H1 (cell line): ENCODE measurements at regions not wholly inside any gene's neighbourhood (a gene's known extent, or its start where the extent isn't known, plus 50 kb on each side); places are given as distances from the start of the nearest gene placed in this dataset.

Experiments used
- CTCF ChIA-PET: fragments of 300-600 bp; sonication (Branson Sonifier 250); formaldehyde crosslinking; loops from one replicate; lab custom pipeline; 2021; ENCODE audit not compliant: partially characterized antibody; lab: Charles Lee
- POLR2A ChIA-PET: fragments of 300-600 bp; sonication (Branson Sonifier 250); formaldehyde crosslinking; loops from one replicate; lab custom pipeline; 2021; ENCODE audit warnings: inconsistent platforms; ENCODE audit not compliant: partially characterized antibody; lab: Charles Lee
- DNase-seq, 2 experiments: peaks; one replicate each; pipeline versions ENCODE4 v3.0.0 to v3.0.0-alpha.2; 2010 to 2022; ENCODE audit warnings: low spot score in 2 of 2, low read depth in 1 of 2, mixed read lengths in 1 of 2
- FAIRE-seq: peaks from 2 replicates; lab custom pipeline; 2011; peaks lifted over from hg19 to GRCh38; lab: Jason Lieb, UNC
- H2AFZ ChIP-seq: 2 replicates; pipeline ENCODE4 v1.8.1; 2012; ENCODE audit warnings: low read length, inconsistent platforms
- H2AK5ac ChIP-seq: 2 replicates; pipeline ENCODE4 v1.6.1; 2013; ENCODE audit warnings: low read depth, low read length
- H2BK120ac ChIP-seq: replicated peaks from 2 replicates; pipeline ENCODE3; 2013; ENCODE audit warnings: low read depth, low read length, inconsistent platforms
- H2BK12ac ChIP-seq: 2 replicates; pipeline ENCODE4 v1.6.1; 2013; ENCODE audit warnings: low read depth, low read length
- H2BK15ac ChIP-seq: 2 replicates; pipeline ENCODE4 v1.6.1; 2013; ENCODE audit warnings: low read length
- H2BK20ac ChIP-seq: 2 replicates; pipeline ENCODE4 v1.6.1; 2013; ENCODE audit warnings: low read length
- H2BK5ac ChIP-seq: 2 replicates; pipeline ENCODE4 v1.6.1; 2013; ENCODE audit warnings: low read depth, low read length
- H3K14ac ChIP-seq: 2 replicates; pipeline ENCODE4 v1.6.1; 2013; ENCODE audit warnings: inconsistent platforms; ENCODE audit not compliant: insufficient read length
- H3K18ac ChIP-seq: 2 replicates; pipeline ENCODE4 v1.6.1; 2013; ENCODE audit warnings: low read length; ENCODE audit errors: extremely low read depth
- H3K23ac ChIP-seq: 2 replicates; pipeline ENCODE4 v1.6.1; 2013; ENCODE audit warnings: inconsistent platforms; ENCODE audit not compliant: insufficient read length
- H3K23me2 ChIP-seq: 2 replicates; pipeline ENCODE4 v1.6.1; 2013; ENCODE audit warnings: low read depth, low read length
- H3K27ac ChIP-seq: 2 replicates; pipeline ENCODE4 v1.6.1; 2011; ENCODE audit warnings: low read depth, low read length, inconsistent platforms
- H3K27me3 ChIP-seq, 4 experiments: replicated peaks in 1 of 4; 1 replicate in 1 of 4; 2 replicates in 3 of 4; pipeline versions ENCODE4 v1.6.1 to v1.8.1; 2011 to 2013; ENCODE audit warnings: low read length in 3 of 4, mild to moderate bottlenecking in 3 of 4, inconsistent platforms in 2 of 4, mixed read lengths in 2 of 4, moderate library complexity in 1 of 4; ENCODE audit not compliant: control insufficient read depth in 3 of 4, insufficient read depth in 3 of 4; ENCODE audit errors: extremely low read depth in 1 of 4
- H3K36me3 ChIP-seq, 4 experiments: 2 replicates each; pipeline versions ENCODE4 v1.6.1 to v1.8.1; 2011 to 2013; ENCODE audit warnings: mild to moderate bottlenecking in 4 of 4, low read length in 3 of 4, moderate library complexity in 2 of 4, control low read depth in 1 of 4, inconsistent platforms in 1 of 4; ENCODE audit not compliant: insufficient read depth in 4 of 4, control insufficient read depth in 2 of 4
- H3K4ac ChIP-seq: replicated peaks from 2 replicates; pipeline ENCODE3; 2013; ENCODE audit warnings: low read length, low read depth, mixed read lengths, inconsistent platforms; ENCODE audit not compliant: insufficient read length
- H3K4me1 ChIP-seq, 4 experiments: replicated peaks in 1 of 4; 1 replicate in 1 of 4; 2 replicates in 3 of 4; pipeline versions ENCODE4 v1.6.1 to v1.8.1; 2011 to 2013; ENCODE audit warnings: low read length in 3 of 4, inconsistent platforms in 2 of 4, mixed read lengths in 1 of 4; ENCODE audit not compliant: insufficient read depth in 4 of 4, control insufficient read depth in 3 of 4
- H3K4me2 ChIP-seq, 2 experiments: 2 replicates each; pipeline versions ENCODE4 v1.6.1 to v1.8.1; 2011 to 2013; ENCODE audit warnings: low read depth in 2 of 2, low read length in 2 of 2, control low read depth in 1 of 2, inconsistent platforms in 1 of 2, mild to moderate bottlenecking in 1 of 2; ENCODE audit not compliant: insufficient read depth in 1 of 2
- H3K4me3 ChIP-seq, 4 experiments: fragments of 200-600, 300-600 bp in 1 of 4; sonication (generic), shearing (Covaris generic), sonication (Bioruptor Twin) in 1 of 4; 2 replicates each; pipeline versions ENCODE4 v1.5.1 to v1.8.1; 2011 to 2016; ENCODE audit warnings: low read length in 4 of 4, low read depth in 3 of 4, control low read depth in 2 of 4, inconsistent platforms in 2 of 4, mild to moderate bottlenecking in 2 of 4, mixed read lengths in 1 of 4, moderate library complexity in 1 of 4; ENCODE audit not compliant: insufficient read depth in 2 of 4; ENCODE audit errors: extremely low read depth in 1 of 4
- H3K56ac ChIP-seq: replicated peaks from 2 replicates; pipeline ENCODE3; 2013; ENCODE audit warnings: low read depth, mild to moderate bottlenecking, mixed read lengths, low read length, inconsistent platforms; ENCODE audit not compliant: insufficient read length
- H3K79me1 ChIP-seq: 2 replicates; pipeline ENCODE4 v1.6.1; 2013; ENCODE audit warnings: low read depth, low read length, control low read depth
- H3K79me2 ChIP-seq, 2 experiments: 2 replicates each; pipeline versions ENCODE4 v1.6.1 to v1.8.1; 2012 to 2013; ENCODE audit warnings: low read length in 2 of 2, mild to moderate bottlenecking in 2 of 2, inconsistent platforms in 1 of 2; ENCODE audit not compliant: insufficient read depth in 2 of 2, control insufficient read depth in 1 of 2
- H3K9ac ChIP-seq, 4 experiments: replicated peaks in 1 of 4; 1 replicate in 1 of 4; 2 replicates in 3 of 4; pipeline versions ENCODE4 v1.6.1 to v1.8.1; 2011 to 2013; ENCODE audit warnings: low read depth in 3 of 4, low read length in 3 of 4, control low read depth in 2 of 4, mild to moderate bottlenecking in 2 of 4, moderate library complexity in 2 of 4, inconsistent platforms in 1 of 4; ENCODE audit errors: extremely low read depth in 1 of 4
- H3K9me3 ChIP-seq, 2 experiments: 2 replicates each; pipeline versions ENCODE4 v1.6.1 to v1.8.1; 2012 to 2013; ENCODE audit warnings: mild to moderate bottlenecking in 2 of 2, moderate library complexity in 2 of 2, control low read depth in 1 of 2, inconsistent platforms in 1 of 2, low read depth in 1 of 2, low read length in 1 of 2, mixed read lengths in 1 of 2; ENCODE audit not compliant: insufficient read depth in 2 of 2
- H4K20me1 ChIP-seq, 2 experiments: replicated peaks in 1 of 2; 2 replicates each; pipeline versions ENCODE3 to v1.8.1; 2011 to 2013; ENCODE audit warnings: inconsistent platforms in 2 of 2, low read length in 2 of 2, mild to moderate bottlenecking in 1 of 2; ENCODE audit not compliant: insufficient read depth in 2 of 2, control insufficient read depth in 1 of 2
- H4K5ac ChIP-seq: 2 replicates; pipeline ENCODE4 v1.6.1; 2013; ENCODE audit warnings: low read length, low read depth, mixed read lengths, inconsistent platforms; ENCODE audit not compliant: insufficient read length
- H4K8ac ChIP-seq: 2 replicates; pipeline ENCODE4 v1.8.0; 2013; ENCODE audit warnings: mild to moderate bottlenecking, moderate library complexity, low read length, inconsistent platforms; ENCODE audit not compliant: insufficient read depth; ENCODE audit errors: extremely low read depth
- H4K91ac ChIP-seq: replicated peaks from 2 replicates; pipeline ENCODE3; 2013; ENCODE audit warnings: low read length, mixed read lengths, inconsistent platforms; ENCODE audit not compliant: insufficient read length
- BRCA1 ChIP-seq: IDR thresholded peaks from 2 replicates; pipeline ENCODE4 v1.6.1; 2012; ENCODE audit warnings: low read depth, low read length, improper control_type of control experiment
- CHD1 ChIP-seq: IDR thresholded peaks from 2 replicates; pipeline ENCODE4 v1.6.1; 2012; ENCODE audit warnings: low read depth, low read length, improper control_type of control experiment
- HDAC2 ChIP-seq, 2 experiments: fragments of 300-600 bp in 1 of 2; sonication (generic) in 1 of 2; IDR thresholded peaks; 2 replicates each; pipeline ENCODE4 v1.6.1; 2011 to 2012; ENCODE audit warnings: low read depth in 2 of 2, low read length in 2 of 2, mild to moderate bottlenecking in 2 of 2, moderate library complexity in 2 of 2, borderline replicate concordance in 1 of 2, inconsistent platforms in 1 of 2
- HDAC6 ChIP-seq: IDR thresholded peaks from one replicate; pipeline ENCODE4 v1.7.1; 2012; ENCODE audit warnings: low read depth, mild to moderate bottlenecking, inconsistent platforms, low read length, moderate library complexity
- KDM1A ChIP-seq: fragments of 200-600, 300-600 bp; sonication (generic); IDR thresholded peaks from 2 replicates; pipeline ENCODE4 v1.7.1; 2016; ENCODE audit warnings: mild to moderate bottlenecking, low read length, borderline replicate concordance
- KDM4A ChIP-seq: IDR thresholded peaks from one replicate; pipeline ENCODE4 v1.7.1; 2012; ENCODE audit warnings: low read depth, mild to moderate bottlenecking, moderate library complexity, low read length, inconsistent platforms; ENCODE audit not compliant: severe bottlenecking
- PHF8 ChIP-seq: fragments of 200-600 bp; sonication (generic); conservative IDR thresholded peaks from 2 replicates; pipeline ENCODE4 v1.7.1; 2012; ENCODE audit warnings: low read depth, mild to moderate bottlenecking, inconsistent platforms, low read length, moderate library complexity
- RAD21 ChIP-seq, 2 experiments: IDR thresholded peaks in 1 of 2; conservative IDR thresholded peaks in 1 of 2; 2 replicates each; pipeline ENCODE4 v1.6.1; 2011; ENCODE audit warnings: low read depth in 2 of 2, low read length in 2 of 2, improper control_type of control experiment in 1 of 2, inconsistent platforms in 1 of 2, mild to moderate bottlenecking in 1 of 2, moderate library complexity in 1 of 2
- SIN3A ChIP-seq, 2 experiments: IDR thresholded peaks in 1 of 2; conservative IDR thresholded peaks in 1 of 2; 2 replicates each; pipeline ENCODE4 v1.6.1; 2011 to 2012; ENCODE audit warnings: low read length in 2 of 2, improper control_type of control experiment in 1 of 2, low read depth in 1 of 2, mild to moderate bottlenecking in 1 of 2
- SP2 ChIP-seq: IDR thresholded peaks from 2 replicates; pipeline ENCODE4 v1.6.1; 2012; ENCODE audit warnings: mild to moderate bottlenecking, low read length, inconsistent platforms
- SUZ12 ChIP-seq: fragments of 200-600 bp; sonication (generic); IDR thresholded peaks from 2 replicates; pipeline ENCODE4 v1.6.1; 2012; ENCODE audit warnings: mild to moderate bottlenecking, inconsistent platforms, low read length, moderate library complexity, mixed read lengths
- YY1 ChIP-seq: IDR thresholded peaks from 2 replicates; pipeline ENCODE4 v1.6.1; 2011; ENCODE audit warnings: low read depth, mild to moderate bottlenecking, low read length
- WGBS, 2 experiments: shearing (Covaris generic) in 1 of 2; methylation state at CpG; one replicate each; pipeline versions ENCODE4 v1.1.6 to v1.1.7; 2013 to 2015; ENCODE audit warnings: low lambda C conversion rate in 2 of 2, mixed read lengths in 2 of 2, inconsistent platforms in 1 of 2, low coverage in 1 of 2, missing lambda C conversion rate in 1 of 2; ENCODE audit not compliant: insufficient replicate concordance in 2 of 2, insufficient coverage in 1 of 2, insufficient read length in 1 of 2; ENCODE audit errors: extremely low coverage in 1 of 2, missing lambda C conversion rate in 1 of 2; 5-methylcytosine and 5-hydroxymethylcytosine counted together

DNA sequence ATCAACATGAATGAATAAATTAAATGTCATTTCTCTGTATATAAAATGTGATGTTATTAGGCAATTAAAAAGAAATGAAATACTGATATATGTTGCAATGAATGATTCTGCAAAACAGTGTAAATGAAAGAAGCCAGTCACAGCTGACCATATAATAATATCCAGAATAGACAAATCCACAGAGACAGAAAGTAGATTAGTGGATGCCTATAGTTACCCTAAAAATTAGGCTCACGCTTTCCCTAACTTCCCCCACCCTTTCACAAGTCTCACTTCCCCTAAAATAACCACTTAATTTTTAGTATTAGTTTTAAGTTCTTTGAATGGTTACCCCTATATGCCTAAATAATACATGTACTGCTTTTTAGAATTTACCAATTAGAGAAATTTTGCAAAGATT is 348.9 kb upstream of the FAR2 start:
- H3K4me2 ChIP-seq, result no peak overlapping the region
- H3K23ac ChIP-seq, result no peak overlapping the region
- H3K9me3 ChIP-seq, result no peaks in the 10 kb centered on the region
- no peak overlapping the region for H2BK12ac ChIP-seq
- H4K8ac ChIP-seq, result no peak overlapping the region
- H3K18ac ChIP-seq, result no peak overlapping the region
- H3K79me1 ChIP-seq, result no peaks in the 10 kb centered on the region
- no peak overlapping the region for H2BK120ac ChIP-seq
- POLR2A ChIA-PET, result no interaction called here
- H3K4me3 ChIP-seq, result no peak overlapping the region
- H3K4me1 ChIP-seq, result no peaks in the 10 kb centered on the region
- no peaks in the 10 kb centered on the region for H3K36me3 ChIP-seq
- no peak overlapping the region for H2AFZ ChIP-seq
- no peak overlapping the region for H3K4ac ChIP-seq
- H3K14ac ChIP-seq, result no peak overlapping the region
- CTCF ChIA-PET, result no interaction called here
- DNase-seq (no peak), FAIRE-seq (no peak)
- H3K56ac ChIP-seq, result no peak overlapping the region
- no peaks in the 10 kb centered on the region for H3K23me2 ChIP-seq
- H4K91ac ChIP-seq, result no peak overlapping the region
- no peak overlapping the region for H2AK5ac ChIP-seq
- H3K9ac ChIP-seq, result no peak overlapping the region
- H3K79me2 ChIP-seq, result no peaks in the 10 kb centered on the region
- no peak overlapping the region for H4K5ac ChIP-seq
- no peak overlapping the region for H2BK20ac ChIP-seq
- no peak overlapping the region for H2BK5ac ChIP-seq
- H3K27me3 ChIP-seq, result no peaks in the 10 kb centered on the region; a peak in 1 of 7 replicates
- no peak overlapping the region for H2BK15ac ChIP-seq
- WGBS, 2 experiments, result 86% methylated on average over 1 of the region's 1 CpG; no CpG with 5 or more reads in 1 of the 2 experiments
- no peaks in the 10 kb centered on the region for H4K20me1 ChIP-seq
- H3K27ac ChIP-seq, result no peak overlapping the region
- TF ChIP-seq RAD21 (IDR thresholded peaks at IDR 0.05 in 1 of 2, conservative IDR thresholded peaks at IDR 0.05 in 1 of 2; ENCODE audit: low read depth in 2 of 2, low read length in 2 of 2) (no peak), HDAC6 (no peak), PHF8 (no peak), SP2 (no peak), HDAC2 (IDR thresholded peaks at IDR 0.05; ENCODE audit: borderline replicate concordance in 1 of 2, low read depth in 2 of 2, low read length in 2 of 2) (no peak), KDM4A (no peak), SIN3A (conservative IDR thresholded peaks at IDR 0.05 in 1 of 2, IDR thresholded peaks at IDR 0.05 in 1 of 2; ENCODE audit: low read depth in 1 of 2, low read length in 2 of 2) (no peak), CHD1 (no peak), YY1 (no peak), KDM1A (no peak), SUZ12 (no peak), BRCA1 (no peak)
